Adrenal gland (tissue), 5 donors: ENCODE measurements at regions not wholly inside any gene's neighbourhood (a gene's known extent, or its start where the extent isn't known, plus 50 kb on each side); places are given as distances from the start of the nearest gene placed in this dataset.

Experiments used
- POLR2A ChIP-seq, 2 donors: fragments of 450-650 bp; IDR thresholded peaks; one replicate each; pipeline ENCODE4 v1.6.1; 2017; ENCODE audit warnings: antibody characterized with exemption in 2 of 2, mild to moderate bottlenecking in 2 of 2, moderate library complexity in 1 of 2
- TF ChIP-seq, protein P1 (sequence below), 6 experiments: fragments of 450-650 bp in 4 of 6; fragments of 200-600 bp in 2 of 6; sonication (generic) in 1 of 6; IDR thresholded peaks; 1 replicate in 5 of 6; 2 replicates in 1 of 6; pipeline versions ENCODE4 v1.5.1 to v1.8.0; 2016 to 2021; ENCODE audit warnings: antibody characterized with exemption in 6 of 6, mild to moderate bottlenecking in 2 of 6, moderate library complexity in 1 of 6
- donor health status: DM: no; HTN: no; CAD: no.

DNA sequence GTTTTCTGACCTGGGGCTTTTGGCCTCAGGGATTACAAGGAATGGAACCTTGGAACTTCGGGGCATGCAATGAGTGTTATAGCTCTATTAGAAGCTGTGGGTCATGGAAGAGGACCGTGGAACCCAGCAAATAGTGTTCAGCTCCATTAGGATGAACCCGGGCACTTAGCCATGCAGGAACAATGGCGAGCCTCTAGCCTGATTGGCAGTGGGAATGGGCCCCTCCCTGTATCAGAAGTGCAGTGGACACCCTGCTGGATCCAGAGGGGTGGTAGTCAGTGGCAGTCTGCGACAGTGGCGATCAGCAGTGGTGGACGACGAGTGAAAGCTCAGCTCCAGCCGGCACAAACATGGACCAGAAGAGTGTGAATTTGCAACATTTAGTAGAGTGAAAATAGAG is 315.4 kb upstream of the TECRL start:
- TF ChIP-seq, protein P1, sequence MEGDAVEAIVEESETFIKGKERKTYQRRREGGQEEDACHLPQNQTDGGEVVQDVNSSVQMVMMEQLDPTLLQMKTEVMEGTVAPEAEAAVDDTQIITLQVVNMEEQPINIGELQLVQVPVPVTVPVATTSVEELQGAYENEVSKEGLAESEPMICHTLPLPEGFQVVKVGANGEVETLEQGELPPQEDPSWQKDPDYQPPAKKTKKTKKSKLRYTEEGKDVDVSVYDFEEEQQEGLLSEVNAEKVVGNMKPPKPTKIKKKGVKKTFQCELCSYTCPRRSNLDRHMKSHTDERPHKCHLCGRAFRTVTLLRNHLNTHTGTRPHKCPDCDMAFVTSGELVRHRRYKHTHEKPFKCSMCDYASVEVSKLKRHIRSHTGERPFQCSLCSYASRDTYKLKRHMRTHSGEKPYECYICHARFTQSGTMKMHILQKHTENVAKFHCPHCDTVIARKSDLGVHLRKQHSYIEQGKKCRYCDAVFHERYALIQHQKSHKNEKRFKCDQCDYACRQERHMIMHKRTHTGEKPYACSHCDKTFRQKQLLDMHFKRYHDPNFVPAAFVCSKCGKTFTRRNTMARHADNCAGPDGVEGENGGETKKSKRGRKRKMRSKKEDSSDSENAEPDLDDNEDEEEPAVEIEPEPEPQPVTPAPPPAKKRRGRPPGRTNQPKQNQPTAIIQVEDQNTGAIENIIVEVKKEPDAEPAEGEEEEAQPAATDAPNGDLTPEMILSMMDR (IDR thresholded peaks at IDR 0.05): no peak
- TF ChIP-seq POLR2A (IDR thresholded peaks at IDR 0.05): no peak
